ENCODE measurements at regions not wholly inside any gene's neighbourhood (a gene's known extent, or its start where the extent isn't known, plus 50 kb on each side); places are given as distances from the start of the nearest gene placed in this dataset.

- no peak for DNase-seq
These were observed 65.8 kb downstream of the SALL1 start for GRCh38 chr16:51085271-51085670.

- DNase-seq, result no peak
These were observed 66.8 kb downstream of the SALL1 start for GRCh38 chr16:51084074-51084928.

- no peak for DNase-seq
These were observed 78.5 kb downstream of the SALL1 start for GRCh38 chr16:51072591-51072990.

- no peak for DNase-seq
These were observed 79.7 kb downstream of the SALL1 start for GRCh38 chr16:51071326-51071725.

GRCh38 chr16:51067352-51067751 is 83.7 kb downstream of the SALL1 start:
- DNase-seq, result no peak

GRCh38 chr16:51062039-51062438 is 89.0 kb downstream of the SALL1 start:
- DNase-seq, result no peak

- no peak for DNase-seq
These were observed 89.7 kb downstream of the SALL1 start for GRCh38 chr16:51061328-51061727.

- DNase-seq, result no peak
These were observed 93.1 kb downstream of the SALL1 start for GRCh38 chr16:51057969-51058337.

GRCh38 chr16:51057102-51057793 is 93.8 kb downstream of the SALL1 start:
- DNase-seq, result no peak

- DNase-seq, result no peak
These were observed 94.7 kb downstream of the SALL1 start for GRCh38 chr16:51056331-51056730.

- DNase-seq, result no peak
These were observed 95.6 kb downstream of the SALL1 start for GRCh38 chr16:51055434-51055833.

GRCh38 chr16:51053775-51054174 is 97.3 kb downstream of the SALL1 start:
- DNase-seq, result no peak

- DNase-seq, result no peak
These were observed 99.4 kb downstream of the SALL1 start for GRCh38 chr16:51051671-51052070.

GRCh38 chr16:51050377-51050706 is 100.7 kb downstream of the SALL1 start:
- no peak for DNase-seq

GRCh38 chr16:51049678-51050376 is 101.2 kb downstream of the SALL1 start:
- DNase-seq, result no peak

- no peak for DNase-seq
These were observed 101.8 kb downstream of the SALL1 start for GRCh38 chr16:51049276-51049675.

- DNase-seq, result no peak
These were observed 102.5 kb downstream of the SALL1 start for GRCh38 chr16:51048544-51048943.

- no peak for DNase-seq
These were observed 105.3 kb downstream of the SALL1 start for GRCh38 chr16:51045794-51046193.

- DNase-seq, result no peak
These were observed 105.9 kb downstream of the SALL1 start for GRCh38 chr16:51045186-51045585.

- DNase-seq, result no peak
These were observed 109.5 kb downstream of the SALL1 start for GRCh38 chr16:51041546-51041945.

GRCh38 chr16:51040637-51041036 is 110.4 kb downstream of the SALL1 start:
- DNase-seq, result no peak

- no peak for DNase-seq
These were observed 111.3 kb downstream of the SALL1 start for GRCh38 chr16:51039638-51040331.

GRCh38 chr16:51035711-51036110 is 115.4 kb downstream of the SALL1 start:
- no peak for DNase-seq
